ENCODE measurements at regions not wholly inside any gene's neighbourhood (a gene's known extent, or its start where the extent isn't known, plus 50 kb on each side); places are given as distances from the start of the nearest gene placed in this dataset.

GRCh38 chr5:2658447-2658846, 93.0 kb downstream of the IRX2 start:
- H3K9me3 ChIP-seq, result no peaks in the 10 kb centered on the region
- TF ChIP-seq CTCF (IDR thresholded peaks at IDR 0.05), result no peak
- no peak overlapping the region for H3K27ac ChIP-seq
- ATAC-seq (no peak), DNase-seq (no peak)
- no peak overlapping the region for H3K4me3 ChIP-seq
- H3K27me3 ChIP-seq, result no peaks in the 10 kb centered on the region
- H3K36me3 ChIP-seq, result no peaks in the 10 kb centered on the region
- no peaks in the 10 kb centered on the region for H3K4me1 ChIP-seq
- intact Hi-C loops (cut with DNase I), result no loop called here

GRCh38 chr5:2657151-2657550, 94.3 kb downstream of the IRX2 start:
- no peak for TF ChIP-seq CTCF (IDR thresholded peaks at IDR 0.05)

GRCh38 chr5:2656206-2656605, 95.3 kb downstream of the IRX2 start:
- H3K4me3 ChIP-seq, result no peak overlapping the region
- DNase-seq, result no peak

More at GRCh38 chr5:2657151-2657550, 94.3 kb downstream of the IRX2 start:
- intact Hi-C loops (cut with DNase I), result no loop called here
- no peak for ATAC-seq
- no peak overlapping the region for H3K4me3 ChIP-seq
- H3K36me3 ChIP-seq, result no peaks in the 10 kb centered on the region
- no peaks in the 10 kb centered on the region for H3K27me3 ChIP-seq
- H3K4me1 ChIP-seq, result no peaks in the 10 kb centered on the region
- no peak for DNase-seq
- H3K27ac ChIP-seq, result no peak overlapping the region
- no peaks in the 10 kb centered on the region for H3K9me3 ChIP-seq

GRCh38 chr5:2653991-2654390, 97.5 kb downstream of the IRX2 start:
- no peaks in the 10 kb centered on the region for H3K36me3 ChIP-seq
- H3K9me3 ChIP-seq, result no peaks in the 10 kb centered on the region
- no peaks in the 10 kb centered on the region for H3K4me1 ChIP-seq
- TF ChIP-seq CTCF (IDR thresholded peaks at IDR 0.05), result no peak
- no peak overlapping the region for H3K4me3 ChIP-seq
- no peak for ATAC-seq
- H3K27ac ChIP-seq, result no peak overlapping the region
- intact Hi-C loops (cut with DNase I), result no loop called here
- DNase-seq, result no peak
- H3K27me3 ChIP-seq, result no peaks in the 10 kb centered on the region

More at GRCh38 chr5:2656206-2656605, 95.3 kb downstream of the IRX2 start:
- TF ChIP-seq CTCF (IDR thresholded peaks at IDR 0.05), result no peak
- Histone ChIP-seq H3K9me3 (no peaks in the 10 kb centered on the region), H3K4me1 (no peaks in the 10 kb centered on the region), H3K36me3 (no peaks in the 10 kb centered on the region), H3K27me3 (no peaks in the 10 kb centered on the region), H3K27ac (no peak overlapping the region)
- no peak for ATAC-seq
- intact Hi-C loops (cut with DNase I), result no loop called here

GRCh38 chr5:2651116-2651515, 100.4 kb downstream of the IRX2 start:
- no peak overlapping the region for H3K4me3 ChIP-seq
- DNase-seq (no peak), ATAC-seq (no peak)
- H3K9me3 ChIP-seq, result no peaks in the 10 kb centered on the region
- TF ChIP-seq CTCF (IDR thresholded peaks at IDR 0.05), result no peak
- no peaks in the 10 kb centered on the region for H3K36me3 ChIP-seq
- no peaks in the 10 kb centered on the region for H3K4me1 ChIP-seq
- no peak overlapping the region for H3K27ac ChIP-seq
- H3K27me3 ChIP-seq, result no peaks in the 10 kb centered on the region
- intact Hi-C loops (cut with DNase I), result no loop called here

GRCh38 chr5:2642684-2643345, 108.7 kb downstream of the IRX2 start:
- Histone ChIP-seq H3K36me3 (no peaks in the 10 kb centered on the region), H3K4me1 (no peaks in the 10 kb centered on the region), H3K27ac (no peak overlapping the region), H3K27me3 (no peaks in the 10 kb centered on the region), H3K4me3 (no peak overlapping the region), H3K9me3 (no peaks in the 10 kb centered on the region)
- DNase-seq (no peak), ATAC-seq (no peak)
- intact Hi-C loops (cut with DNase I), result no loop called here
- TF ChIP-seq CTCF (IDR thresholded peaks at IDR 0.05), result no peak

All from upper lobe of right lung (tissue), 1 donor.